DOHH2 (cell line): ENCODE measurements at regions not wholly inside any gene's neighbourhood (a gene's known extent, or its start where the extent isn't known, plus 50 kb on each side); places are given as distances from the start of the nearest gene placed in this dataset.

Experiments
- CTCF ChIP-seq: fragments of 200-600 bp; sonication (generic); IDR thresholded peaks from one replicate; pipeline ENCODE4 v1.5.1; 2014; ENCODE audit warnings: antibody characterized with exemption, mild to moderate bottlenecking, low read depth, low read length; ENCODE audit not compliant: poor library complexity, severe bottlenecking
- EZH2phosphoT487 ChIP-seq: fragments of 200-600 bp; sonication (generic); IDR thresholded peaks from 2 replicates; pipeline ENCODE4 v1.6.1; 2017; ENCODE audit warnings: borderline replicate concordance, mild to moderate bottlenecking, antibody characterized with exemption, low read length, moderate library complexity, mixed read lengths

DNA sequence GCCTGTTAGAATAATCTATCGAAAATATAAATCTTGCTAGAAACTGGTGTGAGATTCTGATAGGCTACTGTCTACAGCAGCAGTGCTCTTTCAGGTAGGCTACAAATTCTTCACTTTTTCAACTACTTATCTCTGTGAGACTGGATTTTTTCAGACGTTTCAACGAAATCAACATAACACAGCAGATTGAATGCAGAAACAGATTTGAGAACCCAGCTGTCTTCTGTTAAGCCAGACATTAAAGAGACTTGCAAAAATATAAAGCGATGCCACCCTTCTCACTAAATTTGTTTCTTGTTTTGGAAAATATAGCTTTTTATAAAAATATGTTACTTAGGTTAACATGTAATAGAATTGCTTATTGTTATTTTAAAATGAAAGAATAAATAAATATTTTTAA lies 140.6 kb upstream of the PHACTR1 start:
- TF ChIP-seq EZH2phosphoT487 (no peak), CTCF (no peak)
